GM19324 (cell line): ENCODE measurements at regions not wholly inside any gene's neighbourhood (a gene's known extent, or its start where the extent isn't known, plus 50 kb on each side); places are given as distances from the start of the nearest gene placed in this dataset.

Experiments
- ATAC-seq: cut with Tn5 transposase; IDR thresholded peaks from one replicate; pipeline ENCODE4 v1.9.1; 2021; ENCODE audit warnings: mild to moderate bottlenecking, moderate library complexity; ENCODE audit not compliant: unreplicated experiment, low FRiP score

GRCh38 chr12:61311413-61311812, 948.8 kb upstream of the USP15 start:
- no peak for ATAC-seq

- ATAC-seq, result no peak
Measured at GRCh38 chr12:61348871-61349270, 911.3 kb upstream of the USP15 start.

GRCh38 chr12:61355105-61355504, 905.1 kb upstream of the USP15 start:
- no peak for ATAC-seq

- no peak for ATAC-seq
Measured at GRCh38 chr12:61356485-61356884, 903.7 kb upstream of the USP15 start.

GRCh38 chr12:61357496-61357895, 902.7 kb upstream of the USP15 start:
- no peak for ATAC-seq

GRCh38 chr12:61362037-61362436, 898.2 kb upstream of the USP15 start:
- no peak for ATAC-seq

- no peak for ATAC-seq
Measured at GRCh38 chr12:61365001-61365400, 895.2 kb upstream of the USP15 start.

GRCh38 chr12:61367281-61367785, 892.9 kb upstream of the USP15 start:
- no peak for ATAC-seq

GRCh38 chr12:61369241-61369910, 890.8 kb upstream of the USP15 start:
- ATAC-seq, result no peak

GRCh38 chr12:61384511-61384910, 875.7 kb upstream of the USP15 start:
- no peak for ATAC-seq

GRCh38 chr12:61385771-61386170, 874.4 kb upstream of the USP15 start:
- ATAC-seq, result no peak

- ATAC-seq, result no peak
Measured at GRCh38 chr12:61397668-61398067, 862.5 kb upstream of the USP15 start.

GRCh38 chr12:61412201-61412600, 848.0 kb upstream of the USP15 start:
- no peak for ATAC-seq

- ATAC-seq, result no peak
Measured at GRCh38 chr12:61414470-61414869, 845.7 kb upstream of the USP15 start.

GRCh38 chr12:61422786-61423185, 837.4 kb upstream of the USP15 start:
- no peak for ATAC-seq

- ATAC-seq, result no peak
Measured at GRCh38 chr12:61452076-61452475, 808.1 kb upstream of the USP15 start.

- ATAC-seq, result no peak
Measured at GRCh38 chr12:61487728-61488127, 772.5 kb upstream of the USP15 start.

GRCh38 chr12:61490526-61491498, 769.4 kb upstream of the USP15 start:
- no peak for ATAC-seq

GRCh38 chr12:61502179-61502578, 758.0 kb upstream of the USP15 start:
- ATAC-seq, result no peak

GRCh38 chr12:61504396-61505080, 755.7 kb upstream of the USP15 start:
- no peak for ATAC-seq

GRCh38 chr12:61513499-61513898, 746.7 kb upstream of the USP15 start:
- no peak for ATAC-seq
